A673 (cell line): ENCODE measurements at regions not wholly inside any gene's neighbourhood (a gene's known extent, or its start where the extent isn't known, plus 50 kb on each side); places are given as distances from the start of the nearest gene placed in this dataset.

Source experiments
- BruUV-seq: library from RNA; stranded (reverse); fragments of 400-500 nt; replicated peaks from 2 replicates; lab custom pipeline; 2021; lab: Mats Ljungman, UMichigan
- CTCF ChIA-PET: fragments of 300-600 bp; sonication (Branson Sonifier 250); formaldehyde crosslinking; loops from one replicate; lab custom pipeline; 2022; ENCODE audit warnings: antibody characterized with exemption; lab: Charles Lee
- POLR2A ChIA-PET: fragments of 300-600 bp; sonication (Branson Sonifier 250); formaldehyde crosslinking; loops from one replicate; lab custom pipeline; 2022; ENCODE audit warnings: antibody characterized with exemption; ENCODE audit not compliant: low non-redundant PET; lab: Charles Lee
- DNase-seq: peaks from one replicate; pipeline ENCODE4 v3.0.0-alpha.2; 2015; ENCODE audit warnings: low spot score
- H3K27ac ChIP-seq: fragments of 200-600 bp; sonication (generic); 2 replicates; pipeline ENCODE4 v1.5.1; 2016; ENCODE audit warnings: mixed run types, low read depth, mild to moderate bottlenecking, mixed read lengths, antibody characterized with exemption, low read length; ENCODE audit not compliant: poor library complexity, severe bottlenecking
- H3K27me3 ChIP-seq: fragments of 200-600 bp; sonication (generic); replicated peaks from 2 replicates; pipeline ENCODE4 v1.6.1; 2017; ENCODE audit warnings: mixed run types, low read depth, mild to moderate bottlenecking, mixed read lengths, antibody characterized with exemption, low read length; ENCODE audit not compliant: insufficient read depth, poor library complexity
- H3K36me3 ChIP-seq: fragments of 200-600 bp; sonication (generic); 2 replicates; pipeline ENCODE4 v1.6.1; 2016; ENCODE audit warnings: mixed run types, mild to moderate bottlenecking, mixed read lengths, antibody characterized with exemption, low read length; ENCODE audit not compliant: insufficient read depth, poor library complexity, severe bottlenecking
- H3K4me1 ChIP-seq: fragments of 200-600 bp; sonication (generic); 2 replicates; pipeline ENCODE4 v1.6.1; 2017; ENCODE audit warnings: mixed run types, mild to moderate bottlenecking, mixed read lengths, antibody characterized with exemption, low read length; ENCODE audit not compliant: insufficient read depth, poor library complexity, severe bottlenecking
- H3K4me3 ChIP-seq: fragments of 200-600 bp; sonication (generic); 2 replicates; pipeline ENCODE4 v1.5.1; 2016; ENCODE audit warnings: low read depth, mixed run types, mild to moderate bottlenecking, mixed read lengths, low read length; ENCODE audit not compliant: poor library complexity, severe bottlenecking
- H3K9me3 ChIP-seq: fragments of 200-600 bp; sonication (generic); 2 replicates; pipeline ENCODE4 v1.6.1; 2016; ENCODE audit warnings: mixed run types, low read depth, mild to moderate bottlenecking, mixed read lengths, antibody characterized with exemption, low read length; ENCODE audit not compliant: poor library complexity, severe bottlenecking
- EZH2 ChIP-seq: fragments of 200-600 bp; sonication (generic); IDR thresholded peaks from 2 replicates; pipeline ENCODE4 v1.6.1; 2017; ENCODE audit warnings: borderline replicate concordance, low read depth, mild to moderate bottlenecking, mixed read lengths, antibody characterized with exemption, low read length; ENCODE audit not compliant: poor library complexity, severe bottlenecking
- intact Hi-C: fragments of 100-400 bp; cut with micrococcal nuclease; formaldehyde crosslinking; loops from one replicate; pipeline ENCODE4 v1.10.0; 2022; ENCODE audit not compliant: unreplicated experiment
- TF ChIP-seq, protein P1 (sequence below): fragments of 300-800, 200-600 bp; sonication (generic); conservative IDR thresholded peaks from 2 replicates; pipeline ENCODE4 v1.5.1; 2017; ENCODE audit warnings: low read depth, mild to moderate bottlenecking, antibody characterized with exemption, low read length, moderate library complexity, mixed read lengths

DNA sequence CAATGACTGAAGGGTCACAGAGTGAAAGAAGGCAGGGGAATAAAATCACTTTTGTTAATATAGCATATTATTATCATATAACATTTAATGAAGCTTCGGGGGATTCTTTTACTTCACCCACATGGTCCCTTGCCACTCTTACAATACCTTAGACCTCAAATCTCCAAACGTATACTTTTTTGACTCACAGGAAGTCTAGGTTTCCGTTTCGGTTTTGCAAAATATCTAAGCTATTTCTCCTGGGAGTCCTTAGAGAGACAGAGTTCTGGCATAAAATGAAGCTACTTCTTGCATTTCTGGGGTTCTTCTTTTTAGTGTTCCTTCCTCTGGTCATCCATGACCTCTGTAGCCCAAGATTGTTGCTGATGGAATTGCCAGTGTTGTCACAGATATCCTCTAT is 590.5 kb upstream of the ATP2B1 start:
- Histone ChIP-seq H3K27me3 (no peaks in the 10 kb centered on the region), H3K4me1 (peaks cover 7% of the 10 kb centered on the region), H3K9me3 (no peaks in the 10 kb centered on the region), H3K4me3 (no peak overlapping the region), H3K27ac (no peak overlapping the region), H3K36me3 (no peaks in the 10 kb centered on the region)
- DNase-seq = peak; percentile 43
- POLR2A ChIA-PET = no interaction called here
- CTCF ChIA-PET = no interaction called here
- intact Hi-C loops = no loop called here
- TF ChIP-seq EZH2 = no peak
- TF ChIP-seq, protein P1, sequence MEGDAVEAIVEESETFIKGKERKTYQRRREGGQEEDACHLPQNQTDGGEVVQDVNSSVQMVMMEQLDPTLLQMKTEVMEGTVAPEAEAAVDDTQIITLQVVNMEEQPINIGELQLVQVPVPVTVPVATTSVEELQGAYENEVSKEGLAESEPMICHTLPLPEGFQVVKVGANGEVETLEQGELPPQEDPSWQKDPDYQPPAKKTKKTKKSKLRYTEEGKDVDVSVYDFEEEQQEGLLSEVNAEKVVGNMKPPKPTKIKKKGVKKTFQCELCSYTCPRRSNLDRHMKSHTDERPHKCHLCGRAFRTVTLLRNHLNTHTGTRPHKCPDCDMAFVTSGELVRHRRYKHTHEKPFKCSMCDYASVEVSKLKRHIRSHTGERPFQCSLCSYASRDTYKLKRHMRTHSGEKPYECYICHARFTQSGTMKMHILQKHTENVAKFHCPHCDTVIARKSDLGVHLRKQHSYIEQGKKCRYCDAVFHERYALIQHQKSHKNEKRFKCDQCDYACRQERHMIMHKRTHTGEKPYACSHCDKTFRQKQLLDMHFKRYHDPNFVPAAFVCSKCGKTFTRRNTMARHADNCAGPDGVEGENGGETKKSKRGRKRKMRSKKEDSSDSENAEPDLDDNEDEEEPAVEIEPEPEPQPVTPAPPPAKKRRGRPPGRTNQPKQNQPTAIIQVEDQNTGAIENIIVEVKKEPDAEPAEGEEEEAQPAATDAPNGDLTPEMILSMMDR = no peak
- BruUV-seq = no TSS peak

DNA sequence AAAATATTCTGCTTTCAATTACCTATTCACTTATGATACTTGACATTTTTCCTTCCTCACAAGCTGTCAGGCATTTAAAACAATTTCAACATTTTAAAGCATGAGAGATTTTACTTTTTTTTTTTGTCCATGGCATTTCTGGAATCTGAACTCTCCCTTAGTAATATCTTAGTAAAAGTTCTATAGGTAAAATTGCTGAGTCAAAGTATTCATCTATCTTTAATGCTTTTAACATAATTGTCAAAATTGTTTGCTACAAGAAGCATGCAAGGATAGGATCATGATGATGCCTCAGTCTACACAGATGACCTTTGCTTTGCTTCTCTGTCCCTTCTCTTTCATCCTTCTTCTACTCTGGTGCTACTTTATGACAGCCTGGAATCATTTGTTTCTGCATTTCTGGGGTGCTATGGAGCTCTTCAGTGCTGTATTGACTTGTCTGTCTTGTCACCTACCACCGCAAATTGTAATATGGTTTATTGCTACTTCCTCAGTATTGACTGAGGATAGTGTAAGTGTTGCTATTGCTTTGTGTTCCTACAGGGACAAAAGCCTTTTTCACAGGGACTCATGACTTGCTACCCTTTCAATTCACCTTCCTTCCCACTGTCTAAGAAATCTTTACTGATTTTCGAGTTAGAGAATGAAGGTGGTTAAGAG is 589.8 kb upstream of the ATP2B1 start:
- no peak for DNase-seq
- no peak for TF ChIP-seq EZH2
- TF ChIP-seq, protein P1 = no peak
- H3K4me3 ChIP-seq = no peak overlapping the region
- ChIA-PET CTCF (no interaction called here), POLR2A (no interaction called here)
- H3K4me1 ChIP-seq = peaks cover 7% of the 10 kb centered on the region
- intact Hi-C loops = no loop called here
- H3K9me3 ChIP-seq = no peaks in the 10 kb centered on the region
- BruUV-seq = no TSS peak
- H3K27me3 ChIP-seq = no peaks in the 10 kb centered on the region
- H3K27ac ChIP-seq = no peak overlapping the region
- no peaks in the 10 kb centered on the region for H3K36me3 ChIP-seq

DNA sequence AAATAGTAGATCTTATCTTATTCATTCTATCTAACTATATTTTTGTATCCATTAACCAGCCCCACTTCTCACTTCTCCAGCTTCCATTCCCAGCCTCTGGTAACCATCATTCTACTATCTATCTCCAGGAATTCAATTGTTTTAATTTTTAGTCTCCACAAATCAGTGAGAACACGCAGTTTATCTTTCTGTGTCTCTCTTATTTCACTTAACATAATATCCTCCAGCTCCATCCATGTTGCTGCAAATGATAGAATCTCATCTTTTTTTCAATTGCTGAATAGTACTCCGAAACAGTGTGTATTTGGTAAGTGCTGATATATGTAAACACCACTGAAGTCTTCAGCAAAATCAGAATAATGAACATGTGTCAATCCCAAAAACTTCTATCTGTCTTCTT is 587.2 kb upstream of the ATP2B1 start:
- TF ChIP-seq, protein P1 = no peak
- no peak for TF ChIP-seq EZH2
- ChIA-PET POLR2A (no interaction called here), CTCF (no interaction called here)
- no peak for DNase-seq
- Histone ChIP-seq H3K27me3 (no peaks in the 10 kb centered on the region), H3K4me1 (peaks cover 10% of the 10 kb centered on the region), H3K4me3 (no peak overlapping the region), H3K27ac (no peak overlapping the region), H3K36me3 (no peaks in the 10 kb centered on the region), H3K9me3 (no peaks in the 10 kb centered on the region)
- intact Hi-C loops = no loop called here
- BruUV-seq = no TSS peak
